MCF 10A (cell line): ENCODE measurements at regions not wholly inside any gene's neighbourhood (a gene's known extent, or its start where the extent isn't known, plus 50 kb on each side); places are given as distances from the start of the nearest gene placed in this dataset.

Experiments used
- BruUV-seq: library from RNA; stranded (reverse); fragments of 400-500 nt; replicated peaks from 2 replicates; lab custom pipeline; 2021; lab: Mats Ljungman, UMichigan
- CTCF ChIA-PET: fragments of 300-600 bp; sonication (Branson Sonifier 250); formaldehyde crosslinking; extraction: SDS; loops from one replicate; lab custom pipeline; 2021; ENCODE audit warnings: antibody characterized with exemption, inconsistent platforms; lab: Yijun Ruan, JAX
- POLR2A ChIA-PET: fragments of 300-600, 350-650 bp; sonication (Branson Sonifier 250); formaldehyde crosslinking; extraction: SDS; loops from one replicate; lab custom pipeline; 2020; ENCODE audit warnings: antibody characterized with exemption, inconsistent platforms; lab: Yijun Ruan, JAX
- DNase-seq: peaks from one replicate; pipeline ENCODE4 v3.0.0-alpha.2; 2018; ENCODE audit not compliant: unreplicated experiment
- H3K27ac Mint-ChIP-seq: one replicate; pipeline ENCODE4 v1.8.0; 2022; ENCODE audit warnings: mild to moderate bottlenecking, low read depth, mixed read lengths; ENCODE audit not compliant: unreplicated experiment
- H3K27me3 Mint-ChIP-seq: one replicate; pipeline ENCODE4 v1.8.0; 2022; ENCODE audit warnings: mixed read lengths; ENCODE audit not compliant: insufficient read depth, unreplicated experiment
- H3K36me3 Mint-ChIP-seq: one replicate; pipeline ENCODE4 v1.8.0; 2022; ENCODE audit warnings: mild to moderate bottlenecking, moderate library complexity, mixed read lengths; ENCODE audit not compliant: insufficient read depth, unreplicated experiment
- H3K4me1 Mint-ChIP-seq: one replicate; pipeline ENCODE4 v1.8.0; 2022; ENCODE audit warnings: mixed read lengths; ENCODE audit not compliant: insufficient read depth, unreplicated experiment
- H3K4me3 Mint-ChIP-seq: one replicate; pipeline ENCODE4 v1.8.0; 2022; ENCODE audit warnings: mild to moderate bottlenecking, moderate library complexity, mixed read lengths; ENCODE audit not compliant: unreplicated experiment
- H3K9me3 Mint-ChIP-seq: one replicate; pipeline ENCODE4 v1.8.0; 2022; ENCODE audit warnings: mixed read lengths; ENCODE audit not compliant: unreplicated experiment
- intact Hi-C: fragments of 100-400 bp; cut with micrococcal nuclease; formaldehyde crosslinking; loops from 2 replicates; pipeline ENCODE4 v1.14.1; 2022
- TF ChIP-seq, protein P1 (sequence below): fragments of 200-600 bp; IDR thresholded peaks from one replicate; pipeline ENCODE4 v1.8.0; 2022; ENCODE audit warnings: antibody characterized with exemption, mild to moderate bottlenecking; ENCODE audit not compliant: unreplicated experiment

DNA sequence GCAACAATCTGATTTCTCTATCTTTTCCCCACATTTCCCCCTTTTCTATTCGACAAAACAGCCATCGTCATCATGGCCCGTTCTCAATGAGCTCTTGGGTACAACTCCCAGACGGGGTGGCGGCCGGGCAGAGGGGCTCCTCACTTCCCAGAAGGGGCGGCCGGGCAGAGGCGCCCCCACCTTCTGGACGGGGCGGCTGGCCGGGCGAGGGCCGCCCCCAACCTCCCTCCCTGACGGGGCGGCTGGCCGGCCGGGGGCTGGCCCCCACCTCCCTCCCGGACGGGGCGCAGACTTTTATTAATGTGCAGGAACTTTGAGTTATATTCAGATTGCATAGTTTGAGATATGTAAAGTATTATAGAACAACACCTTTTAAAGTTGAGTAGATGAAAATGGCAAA lies 64.4 kb upstream of the HPGD start:
- no peaks in the 10 kb centered on the region for H3K4me1 Mint-ChIP-seq
- intact Hi-C loops = no loop called here
- no peaks in the 10 kb centered on the region for H3K36me3 Mint-ChIP-seq
- no peaks in the 10 kb centered on the region for H3K9me3 Mint-ChIP-seq
- DNase-seq = no peak
- no peak overlapping the region for H3K4me3 Mint-ChIP-seq
- POLR2A ChIA-PET = no interaction called here
- H3K27me3 Mint-ChIP-seq = no peaks in the 10 kb centered on the region
- H3K27ac Mint-ChIP-seq = no peak overlapping the region
- TF ChIP-seq, protein P1, sequence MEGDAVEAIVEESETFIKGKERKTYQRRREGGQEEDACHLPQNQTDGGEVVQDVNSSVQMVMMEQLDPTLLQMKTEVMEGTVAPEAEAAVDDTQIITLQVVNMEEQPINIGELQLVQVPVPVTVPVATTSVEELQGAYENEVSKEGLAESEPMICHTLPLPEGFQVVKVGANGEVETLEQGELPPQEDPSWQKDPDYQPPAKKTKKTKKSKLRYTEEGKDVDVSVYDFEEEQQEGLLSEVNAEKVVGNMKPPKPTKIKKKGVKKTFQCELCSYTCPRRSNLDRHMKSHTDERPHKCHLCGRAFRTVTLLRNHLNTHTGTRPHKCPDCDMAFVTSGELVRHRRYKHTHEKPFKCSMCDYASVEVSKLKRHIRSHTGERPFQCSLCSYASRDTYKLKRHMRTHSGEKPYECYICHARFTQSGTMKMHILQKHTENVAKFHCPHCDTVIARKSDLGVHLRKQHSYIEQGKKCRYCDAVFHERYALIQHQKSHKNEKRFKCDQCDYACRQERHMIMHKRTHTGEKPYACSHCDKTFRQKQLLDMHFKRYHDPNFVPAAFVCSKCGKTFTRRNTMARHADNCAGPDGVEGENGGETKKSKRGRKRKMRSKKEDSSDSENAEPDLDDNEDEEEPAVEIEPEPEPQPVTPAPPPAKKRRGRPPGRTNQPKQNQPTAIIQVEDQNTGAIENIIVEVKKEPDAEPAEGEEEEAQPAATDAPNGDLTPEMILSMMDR = no peak
- no TSS peak for BruUV-seq
- CTCF ChIA-PET = interaction anchor here (0.8 kb wide), 1 partner anchor 20 kb away, joined by 3 read pairs; no protein-coding TSS in a partner anchor

DNA sequence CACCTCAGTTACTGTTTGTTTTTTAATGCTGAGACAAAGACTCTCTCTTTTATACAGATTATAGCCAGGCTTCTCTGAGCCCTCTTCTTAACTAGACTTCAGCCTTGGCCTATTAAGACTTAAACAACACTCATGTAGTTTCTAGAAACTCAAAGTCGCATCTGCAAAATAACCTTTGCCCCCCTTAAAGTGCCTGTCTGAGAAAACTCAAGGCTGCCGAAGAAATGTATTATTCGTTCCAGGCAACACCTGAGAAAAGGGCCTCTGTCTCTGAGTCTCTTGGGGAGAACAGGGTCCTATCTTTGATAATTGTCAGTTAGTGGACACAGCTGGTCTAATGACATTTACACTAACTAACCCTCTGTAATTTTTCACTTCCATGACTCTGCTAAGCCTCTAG lies 60.8 kb upstream of the HPGD start:
- ChIA-PET CTCF (interaction anchor here (0.7 kb wide), 1 partner anchor 32 kb away, joined by 4 read pairs; no protein-coding TSS in a partner anchor), POLR2A (no interaction called here)
- Mint-ChIP-seq H3K4me1 (peaks cover 8% of the 10 kb centered on the region), H3K36me3 (no peaks in the 10 kb centered on the region), H3K9me3 (no peaks in the 10 kb centered on the region), H3K4me3 (no peak overlapping the region), H3K27me3 (no peaks in the 10 kb centered on the region), H3K27ac (no peak overlapping the region)
- TF ChIP-seq, protein P1 = no peak
- intact Hi-C loops = no loop called here
- BruUV-seq = no TSS peak
- DNase-seq = no peak

DNA sequence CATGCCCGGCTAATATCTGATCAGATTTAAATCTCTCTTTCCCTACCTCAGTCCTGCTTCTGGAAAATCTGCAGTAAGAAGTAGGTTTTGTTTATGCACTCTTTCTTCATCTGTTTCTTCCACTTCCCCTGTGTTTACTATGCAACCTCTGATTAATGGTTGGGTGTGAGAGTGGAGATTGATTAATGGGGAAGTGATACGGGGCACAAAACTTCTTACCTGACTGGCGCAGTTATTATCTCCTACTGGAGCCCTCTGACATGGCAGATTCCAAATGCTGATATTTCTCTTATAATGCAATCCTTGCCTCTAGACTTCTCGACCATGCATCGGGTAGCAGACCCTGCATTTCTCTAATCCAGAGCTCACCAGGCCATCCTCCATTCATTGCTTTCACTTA lies 60.2 kb upstream of the HPGD start:
- POLR2A ChIA-PET = no interaction called here
- DNase-seq = no peak
- CTCF ChIA-PET = no interaction called here
- Mint-ChIP-seq H3K4me3 (no peak overlapping the region), H3K27me3 (no peaks in the 10 kb centered on the region), H3K9me3 (no peaks in the 10 kb centered on the region), H3K4me1 (peaks cover 8% of the 10 kb centered on the region), H3K27ac (no peak overlapping the region), H3K36me3 (no peaks in the 10 kb centered on the region)
- BruUV-seq = no TSS peak
- intact Hi-C loops = no loop called here
- TF ChIP-seq, protein P1 = no peak

DNA sequence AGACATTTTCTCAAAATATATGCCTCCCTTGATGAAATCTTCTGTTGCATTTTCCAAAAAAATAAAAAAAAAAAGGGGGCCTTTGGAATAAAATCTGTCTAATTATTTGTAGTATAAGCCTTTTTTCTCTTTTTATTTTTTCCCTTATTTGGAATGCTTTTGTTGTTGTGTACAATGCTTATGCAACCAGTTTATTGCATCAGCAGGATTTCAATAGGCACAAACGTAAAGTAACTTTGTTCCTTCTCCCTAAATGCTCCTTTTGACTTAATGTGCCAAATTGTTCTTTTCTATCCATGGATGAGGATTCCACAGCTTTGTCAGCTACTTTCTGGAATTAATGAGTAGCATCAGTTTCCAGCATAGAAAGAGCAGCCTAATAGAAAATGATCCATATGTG lies 59.6 kb upstream of the HPGD start:
- H3K36me3 Mint-ChIP-seq = no peaks in the 10 kb centered on the region
- POLR2A ChIA-PET = no interaction called here
- DNase-seq = peak; percentile 15

More for the DNA sequence above, 59.6 kb upstream of the HPGD start:
- CTCF ChIA-PET = no interaction called here
- TF ChIP-seq, protein P1 = no peak
- peaks cover 8% of the 10 kb centered on the region for H3K4me1 Mint-ChIP-seq
- BruUV-seq = no TSS peak
- H3K27me3 Mint-ChIP-seq = no peaks in the 10 kb centered on the region
- no peaks in the 10 kb centered on the region for H3K9me3 Mint-ChIP-seq
- H3K27ac Mint-ChIP-seq = no peak overlapping the region
- intact Hi-C loops = no loop called here
- H3K4me3 Mint-ChIP-seq = no peak overlapping the region
